WTC11 (cell line): ENCODE measurements at regions not wholly inside any gene's neighbourhood (a gene's known extent, or its start where the extent isn't known, plus 50 kb on each side); places are given as distances from the start of the nearest gene placed in this dataset.

Experiments
- AFF4 ChIP-seq: sonication (generic); formaldehyde crosslinking; IDR thresholded peaks from 2 replicates; pipeline ENCODE4 v1.8.1; 2023; ENCODE audit warnings: mild to moderate bottlenecking, missing genetic modification reagents, borderline replicate concordance
- ATF2 ChIP-seq: sonication (generic); formaldehyde crosslinking; IDR thresholded peaks from 2 replicates; pipeline ENCODE4 v1.8.1; 2022; ENCODE audit warnings: low read depth, missing genetic modification reagents, borderline replicate concordance
- CREB1 ChIP-seq: sonication (generic); formaldehyde crosslinking; IDR thresholded peaks from 2 replicates; pipeline ENCODE4 v1.8.0; 2023; ENCODE audit warnings: mild to moderate bottlenecking, missing genetic modification reagents
- CTCF ChIP-seq: fragments of 200-600 bp; IDR thresholded peaks from 2 replicates; pipeline ENCODE4 v1.8.0; 2022; ENCODE audit warnings: antibody characterized with exemption
- E2F4 ChIP-seq: sonication (generic); formaldehyde crosslinking; IDR thresholded peaks from 2 replicates; pipeline ENCODE4 v1.8.1; 2022; ENCODE audit warnings: low read depth, mild to moderate bottlenecking, moderate library complexity, missing genetic modification reagents, borderline replicate concordance
- IRF1 ChIP-seq: sonication (generic); formaldehyde crosslinking; IDR thresholded peaks from 2 replicates; pipeline ENCODE4 v1.8.0; 2023; ENCODE audit warnings: missing genetic modification reagents
- JUN ChIP-seq: sonication (generic); formaldehyde crosslinking; IDR thresholded peaks from 2 replicates; pipeline ENCODE4 v1.8.0; 2023; ENCODE audit warnings: mild to moderate bottlenecking, missing genetic modification reagents
- NFE2L1 ChIP-seq: sonication (generic); formaldehyde crosslinking; IDR thresholded peaks from 2 replicates; pipeline ENCODE4 v1.8.1; 2023; ENCODE audit warnings: missing genetic modification reagents
- SP1 ChIP-seq: sonication (generic); formaldehyde crosslinking; conservative IDR thresholded peaks from 2 replicates; pipeline ENCODE4 v1.8.1; 2022; ENCODE audit warnings: missing genetic modification reagents
- ZNF121 ChIP-seq: sonication (generic); formaldehyde crosslinking; IDR thresholded peaks from 2 replicates; pipeline ENCODE4 v1.8.0; 2023; ENCODE audit warnings: missing genetic modification reagents

DNA sequence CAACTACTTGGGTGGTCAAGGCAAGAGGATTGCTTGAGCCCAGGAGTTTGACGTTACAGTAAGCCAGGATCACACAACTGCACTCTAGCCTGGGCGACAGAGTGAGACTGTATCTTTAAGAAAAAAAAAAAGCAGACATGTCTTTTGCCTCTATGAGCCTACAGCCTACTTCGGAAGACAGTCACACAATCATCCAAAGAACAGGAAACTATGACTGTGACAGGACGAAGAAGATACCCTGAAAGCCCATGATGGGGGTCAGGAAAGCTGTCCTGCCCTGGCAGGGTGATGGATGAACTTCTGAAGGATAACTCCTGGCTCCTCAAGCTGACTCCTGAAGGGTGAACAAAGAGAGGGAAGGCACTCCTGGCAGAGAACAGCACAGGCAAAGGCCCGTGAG, 251.7 kb upstream of the SIX2 start:
- no peak for TF ChIP-seq CTCF
- no peak for TF ChIP-seq AFF4 (CRISPR knock-in tag)
- no peak for TF ChIP-seq NFE2L1
- TF ChIP-seq SP1 (CRISPR knock-in tag): no peak
- no peak for TF ChIP-seq ZNF121
- no peak for TF ChIP-seq IRF1
- TF ChIP-seq ATF2 (CRISPR knock-in tag): no peak
- TF ChIP-seq JUN: no peak
- no peak for TF ChIP-seq E2F4 (CRISPR knock-in tag)
- no peak for TF ChIP-seq CREB1 (CRISPR knock-in tag)
